NCI-H2107 treated with DMSO at 0.1 percent for 48 hours (cell line): ENCODE measurements at regions not wholly inside any gene's neighbourhood (a gene's known extent, or its start where the extent isn't known, plus 50 kb on each side); places are given as distances from the start of the nearest gene placed in this dataset.
"Not testable (repeated sequence)": the region's sequence is repeated elsewhere in the genome, so short reads cannot be mapped to it uniquely, and the experiment has no call there.

Experiments used
- DNase-seq: peaks from one replicate; lab custom pipeline; 2025; ENCODE audit not compliant: unreplicated experiment; lab: John Stamatoyannopoulos, UW

GRCh38 chr3:87435926-87436620 lies 159.7 kb upstream of the POU1F1 start:
- no peak for DNase-seq

GRCh38 chr3:87433445-87433844 lies 157.1 kb upstream of the POU1F1 start:
- not testable (repeated sequence) for DNase-seq

- no peak for DNase-seq
Observed at GRCh38 chr3:87426918-87427317, 150.5 kb upstream of the POU1F1 start.

GRCh38 chr3:87425056-87425455 lies 148.7 kb upstream of the POU1F1 start:
- no peak for DNase-seq

GRCh38 chr3:87423336-87423735 lies 147.0 kb upstream of the POU1F1 start:
- no peak for DNase-seq

GRCh38 chr3:87422333-87422732 lies 145.9 kb upstream of the POU1F1 start:
- no peak for DNase-seq

- DNase-seq: no peak
Observed at GRCh38 chr3:87420171-87420570, 143.8 kb upstream of the POU1F1 start.

- no peak for DNase-seq
Observed at GRCh38 chr3:87414271-87414670, 137.9 kb upstream of the POU1F1 start.

- DNase-seq: no peak
Observed at GRCh38 chr3:87413814-87414213, 137.4 kb upstream of the POU1F1 start.

- DNase-seq: no peak
Observed at GRCh38 chr3:87410110-87410509, 133.7 kb upstream of the POU1F1 start.

GRCh38 chr3:87398168-87398801 lies 121.9 kb upstream of the POU1F1 start:
- no peak for DNase-seq

- DNase-seq: no peak
Observed at GRCh38 chr3:87397211-87397610, 120.8 kb upstream of the POU1F1 start.

GRCh38 chr3:87390821-87391220 lies 114.4 kb upstream of the POU1F1 start:
- peak; percentile 90 for DNase-seq

GRCh38 chr3:87390353-87390752 lies 114.0 kb upstream of the POU1F1 start:
- no peak for DNase-seq

- no peak for DNase-seq
Observed at GRCh38 chr3:87375231-87375682, 98.9 kb upstream of the POU1F1 start.

- DNase-seq: peak; percentile 90
Observed at GRCh38 chr3:87370007-87370406, 93.6 kb upstream of the POU1F1 start.

- peak; percentile 64 for DNase-seq
Observed at GRCh38 chr3:87367736-87368135, 91.4 kb upstream of the POU1F1 start.

GRCh38 chr3:87363721-87364120 lies 87.3 kb upstream of the POU1F1 start:
- DNase-seq: no peak

GRCh38 chr3:87361956-87362355 lies 85.6 kb upstream of the POU1F1 start:
- no peak for DNase-seq

- no peak for DNase-seq
Observed at GRCh38 chr3:87361271-87361670, 84.9 kb upstream of the POU1F1 start.

- DNase-seq: peak; percentile 84
Observed at GRCh38 chr3:87359826-87360225, 83.4 kb upstream of the POU1F1 start.

- no peak for DNase-seq
Observed at GRCh38 chr3:87359025-87359424, 82.6 kb upstream of the POU1F1 start.

GRCh38 chr3:87358066-87358465 lies 81.7 kb upstream of the POU1F1 start:
- DNase-seq: no peak
